Calu3 (cell line): ENCODE measurements at regions not wholly inside any gene's neighbourhood (a gene's known extent, or its start where the extent isn't known, plus 50 kb on each side); places are given as distances from the start of the nearest gene placed in this dataset.
A peak's percentile ranks its signal among the peaks of the same experiment; 100 is the strongest.
"Not testable (repeated sequence)": the region's sequence is repeated elsewhere in the genome, so short reads cannot be mapped to it uniquely, and the experiment has no call there.

Experiments used
- BruUV-seq: library from RNA; stranded (reverse); fragments of 400-500 nt; replicated peaks from 2 replicates; lab custom pipeline; 2021; lab: Mats Ljungman, UMichigan
- CTCF ChIA-PET: fragments of 300-600 bp; sonication (Branson Sonifier 250); formaldehyde crosslinking; loops from one replicate; lab custom pipeline; 2022; ENCODE audit warnings: antibody characterized with exemption; lab: Charles Lee
- DNase-seq: peaks from one replicate; pipeline ENCODE4 v3.0.0; 2022
- H3K27ac Mint-ChIP-seq: one replicate; pipeline ENCODE4 v1.8.0; 2022; ENCODE audit warnings: mixed read lengths; ENCODE audit not compliant: unreplicated experiment
- H3K27me3 Mint-ChIP-seq: one replicate; pipeline ENCODE4 v1.8.0; 2022; ENCODE audit warnings: mixed read lengths; ENCODE audit not compliant: unreplicated experiment
- H3K36me3 Mint-ChIP-seq: one replicate; pipeline ENCODE4 v1.8.0; 2022; ENCODE audit warnings: mild to moderate bottlenecking, moderate library complexity, mixed read lengths; ENCODE audit not compliant: insufficient read depth, unreplicated experiment
- H3K4me1 Mint-ChIP-seq: one replicate; pipeline ENCODE4 v1.8.0; 2022; ENCODE audit warnings: mild to moderate bottlenecking, low read depth, mixed read lengths; ENCODE audit not compliant: unreplicated experiment
- H3K4me3 Mint-ChIP-seq: one replicate; pipeline ENCODE4 v1.8.0; 2022; ENCODE audit warnings: mild to moderate bottlenecking, low read depth, moderate library complexity, mixed read lengths; ENCODE audit not compliant: unreplicated experiment
- H3K9me3 Mint-ChIP-seq: one replicate; pipeline ENCODE4 v1.8.0; 2022; ENCODE audit warnings: low read depth, mixed read lengths; ENCODE audit not compliant: unreplicated experiment
- intact Hi-C: fragments of 100-400 bp; cut with micrococcal nuclease; formaldehyde crosslinking; loops from one replicate; pipeline ENCODE4 v1.10.0; 2022; ENCODE audit not compliant: unreplicated experiment
- TF ChIP-seq, protein P1 (sequence below): fragments of 200-600 bp; IDR thresholded peaks from one replicate; pipeline ENCODE4 v1.8.0; 2022; ENCODE audit warnings: antibody characterized with exemption; ENCODE audit not compliant: unreplicated experiment

DNA sequence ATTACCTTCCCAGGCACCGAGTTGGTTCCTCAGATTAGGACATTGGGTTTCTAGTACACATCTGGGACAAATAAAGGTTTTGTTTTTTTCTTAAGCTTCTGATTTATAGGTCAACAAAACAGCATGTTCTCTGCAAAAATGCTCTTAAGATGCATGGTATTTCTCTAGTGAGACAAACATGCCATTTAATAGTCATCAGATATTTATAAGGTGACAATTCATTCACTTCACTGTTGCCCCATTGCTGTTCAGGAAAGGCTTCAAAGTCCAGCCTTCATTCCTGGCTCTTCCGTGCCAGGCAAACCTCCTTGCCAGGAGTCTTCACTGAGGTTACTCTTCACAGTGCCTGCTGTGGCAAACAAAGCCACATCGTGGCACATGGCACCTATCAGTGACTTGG is 156.3 kb upstream of the FNDC3A start:
- DNase-seq = no peak
- H3K27ac Mint-ChIP-seq = peak overlapping the region; percentile 61
- no peaks in the 10 kb centered on the region for H3K9me3 Mint-ChIP-seq
- H3K36me3 Mint-ChIP-seq = no peaks in the 10 kb centered on the region
- TF ChIP-seq, protein P1, sequence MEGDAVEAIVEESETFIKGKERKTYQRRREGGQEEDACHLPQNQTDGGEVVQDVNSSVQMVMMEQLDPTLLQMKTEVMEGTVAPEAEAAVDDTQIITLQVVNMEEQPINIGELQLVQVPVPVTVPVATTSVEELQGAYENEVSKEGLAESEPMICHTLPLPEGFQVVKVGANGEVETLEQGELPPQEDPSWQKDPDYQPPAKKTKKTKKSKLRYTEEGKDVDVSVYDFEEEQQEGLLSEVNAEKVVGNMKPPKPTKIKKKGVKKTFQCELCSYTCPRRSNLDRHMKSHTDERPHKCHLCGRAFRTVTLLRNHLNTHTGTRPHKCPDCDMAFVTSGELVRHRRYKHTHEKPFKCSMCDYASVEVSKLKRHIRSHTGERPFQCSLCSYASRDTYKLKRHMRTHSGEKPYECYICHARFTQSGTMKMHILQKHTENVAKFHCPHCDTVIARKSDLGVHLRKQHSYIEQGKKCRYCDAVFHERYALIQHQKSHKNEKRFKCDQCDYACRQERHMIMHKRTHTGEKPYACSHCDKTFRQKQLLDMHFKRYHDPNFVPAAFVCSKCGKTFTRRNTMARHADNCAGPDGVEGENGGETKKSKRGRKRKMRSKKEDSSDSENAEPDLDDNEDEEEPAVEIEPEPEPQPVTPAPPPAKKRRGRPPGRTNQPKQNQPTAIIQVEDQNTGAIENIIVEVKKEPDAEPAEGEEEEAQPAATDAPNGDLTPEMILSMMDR = no peak
- no TSS peak for BruUV-seq
- H3K4me1 Mint-ChIP-seq = peaks cover 28% of the 10 kb centered on the region
- intact Hi-C loops = no loop called here
- peak overlapping the region; percentile 32 for H3K4me3 Mint-ChIP-seq
- H3K27me3 Mint-ChIP-seq = no peaks in the 10 kb centered on the region
- CTCF ChIA-PET = interaction anchor here (1.2 kb wide), 1 partner anchor 157 kb away, joined by 3 read pairs; the partner anchor contains the start of gene FNDC3A

DNA sequence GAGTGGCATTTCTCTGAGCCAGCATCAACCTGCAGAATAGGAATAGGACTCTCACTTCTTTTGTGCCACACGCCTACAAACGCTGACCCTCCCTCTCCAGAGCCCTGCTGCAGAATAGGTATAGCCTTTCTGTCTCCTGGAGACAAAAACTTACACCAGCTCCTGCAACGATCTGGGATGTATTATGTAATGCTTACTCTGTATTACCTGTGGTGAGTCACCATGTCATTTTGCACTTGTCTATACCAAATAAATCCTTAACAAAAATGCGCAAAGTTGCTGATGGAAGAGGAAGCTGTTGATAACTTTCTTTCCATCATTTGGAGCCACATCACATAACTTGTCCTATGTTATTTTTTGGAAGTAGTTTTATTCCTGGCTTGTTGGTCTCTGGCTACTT is 155.8 kb upstream of the FNDC3A start:
- peaks cover 28% of the 10 kb centered on the region for H3K4me1 Mint-ChIP-seq
- H3K4me3 Mint-ChIP-seq = peak overlapping the region; percentile 32
- no peaks in the 10 kb centered on the region for H3K36me3 Mint-ChIP-seq
- TF ChIP-seq, protein P1 = no peak
- BruUV-seq = no TSS peak
- DNase-seq = no peak
- no peaks in the 10 kb centered on the region for H3K27me3 Mint-ChIP-seq
- H3K27ac Mint-ChIP-seq = peak overlapping the region; percentile 61
- intact Hi-C loops = no loop called here
- no peaks in the 10 kb centered on the region for H3K9me3 Mint-ChIP-seq
- CTCF ChIA-PET = interaction anchor here (1.1 to 1.2 kb wide), 2 partner anchors 10 to 156 kb away, joined by 3 to 4 read pairs; partner anchors contain the start of gene FNDC3A

DNA sequence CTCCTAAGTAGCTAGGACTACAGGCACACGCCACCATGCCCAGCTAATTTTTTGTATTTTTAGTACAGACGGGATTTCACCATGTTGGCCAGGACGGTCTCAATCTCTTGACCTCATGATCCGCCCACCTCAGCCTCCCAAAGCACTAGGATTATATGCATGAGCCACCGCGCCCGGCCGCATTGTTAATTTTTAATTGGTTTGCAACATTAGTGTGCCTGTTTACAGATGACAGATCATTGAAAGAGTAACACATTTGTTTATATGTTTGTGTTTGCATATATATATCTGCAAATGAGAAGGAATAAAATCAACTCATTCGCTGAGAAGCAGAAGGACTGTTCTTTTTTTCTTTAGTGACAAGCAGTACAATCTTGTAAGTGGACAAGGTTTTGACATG is 152.2 kb upstream of the FNDC3A start:
- peaks cover 17% of the 10 kb centered on the region for H3K4me1 Mint-ChIP-seq
- H3K36me3 Mint-ChIP-seq, H3K4me3 Mint-ChIP-seq, intact Hi-C loops, BruUV-seq, H3K9me3 Mint-ChIP-seq, DNase-seq, H3K27me3 Mint-ChIP-seq, H3K27ac Mint-ChIP-seq: not testable (repeated sequence)
- CTCF ChIA-PET = interaction anchor here (0.8 kb wide), 1 partner anchor 34 kb away, joined by 3 read pairs; no protein-coding TSS in a partner anchor

DNA sequence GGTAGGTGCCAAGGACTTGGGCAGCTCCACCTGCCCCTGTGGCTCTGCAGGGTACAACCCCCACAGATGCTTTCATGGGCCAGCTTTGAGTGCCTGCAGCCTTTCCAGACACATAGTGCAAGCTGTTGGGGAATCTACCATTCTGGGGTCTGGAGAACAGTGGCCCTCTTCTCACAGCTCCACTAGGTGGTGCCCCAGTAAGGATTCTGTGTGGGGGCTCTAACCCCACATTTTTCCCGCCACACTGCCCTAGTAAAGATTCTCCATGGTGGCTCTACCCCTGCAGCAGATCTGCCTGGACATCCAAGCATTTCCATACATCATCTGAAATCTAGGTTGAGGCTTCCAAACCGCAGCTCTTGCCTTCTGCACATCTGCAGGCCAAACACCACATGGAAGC is 149.7 kb upstream of the FNDC3A start:
- no peak overlapping the region for H3K4me3 Mint-ChIP-seq
- H3K4me1 Mint-ChIP-seq = peaks cover 10% of the 10 kb centered on the region
- no TSS peak for BruUV-seq
- no peaks in the 10 kb centered on the region for H3K36me3 Mint-ChIP-seq
- H3K27ac Mint-ChIP-seq = no peak overlapping the region
- H3K9me3 Mint-ChIP-seq = peaks cover 4% of the 10 kb centered on the region
- intact Hi-C loops = no loop called here
- TF ChIP-seq, protein P1 = no peak
- no peak for DNase-seq
- CTCF ChIA-PET = interaction anchor here (0.7 kb wide), 1 partner anchor 1805 kb away, joined by 3 read pairs; no protein-coding TSS in a partner anchor
- no peaks in the 10 kb centered on the region for H3K27me3 Mint-ChIP-seq

DNA sequence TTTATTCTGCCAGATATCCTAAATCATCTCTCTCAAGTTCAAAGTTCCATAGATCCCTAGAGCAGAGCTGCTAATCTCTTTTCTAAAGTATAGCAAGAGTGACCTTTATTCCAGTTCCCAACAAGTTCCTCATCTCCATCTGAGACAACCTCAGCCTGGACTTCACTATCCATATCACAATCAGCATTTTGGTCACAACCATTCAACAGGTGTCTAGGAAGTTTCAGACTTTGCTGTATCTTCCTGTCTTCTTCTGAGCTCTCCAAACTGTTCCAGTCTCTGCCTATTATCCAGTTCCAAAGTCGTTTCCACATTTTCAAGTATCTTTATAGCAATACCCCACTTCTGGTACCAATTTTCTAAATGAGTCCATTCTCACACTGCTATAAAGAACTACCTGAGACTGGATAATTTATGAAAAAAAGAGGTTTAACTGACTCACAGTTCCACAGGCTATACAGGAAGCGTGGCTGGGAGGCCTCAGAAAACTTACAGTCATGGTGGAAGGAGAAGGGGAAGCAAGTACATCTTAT is 148.7 kb upstream of the FNDC3A start:
- DNase-seq, H3K9me3 Mint-ChIP-seq, H3K36me3 Mint-ChIP-seq, intact Hi-C loops, CTCF ChIA-PET, H3K4me3 Mint-ChIP-seq, H3K27ac Mint-ChIP-seq, H3K4me1 Mint-ChIP-seq, H3K27me3 Mint-ChIP-seq, BruUV-seq: not testable (repeated sequence)
